Tibial artery (tissue), 4 donors: ENCODE measurements at regions not wholly inside any gene's neighbourhood (a gene's known extent, or its start where the extent isn't known, plus 50 kb on each side); places are given as distances from the start of the nearest gene placed in this dataset.

Experiments used
- DNase-seq, 2 donors: peaks; one replicate each; pipeline ENCODE4 v3.0.0-alpha.2; 2019
- H3K27ac ChIP-seq, 2 donors: fragments of 200-600 bp; sonication (generic) in 1 of 2; 1 replicate in 1 of 2; 2 replicates in 1 of 2; pipeline ENCODE4 v1.5.1; 2018 to 2019; ENCODE audit warnings: mild to moderate bottlenecking in 1 of 2
- H3K27me3 ChIP-seq, 2 donors: fragments of 200-600 bp; sonication (generic) in 1 of 2; one replicate each; pipeline versions ENCODE4 v1.5.1 to v1.6.0; 2016 to 2019
- H3K36me3 ChIP-seq, 3 donors: fragments of 200-600 bp; sonication (generic) in 2 of 3; one replicate each; pipeline ENCODE4 v1.5.1; 2016 to 2019; ENCODE audit warnings: mild to moderate bottlenecking in 2 of 3
- H3K4me1 ChIP-seq, 4 donors: fragments of 200-600 bp; sonication (generic) in 2 of 4; 1 replicate in 3 of 4; 2 replicates in 1 of 4; pipeline ENCODE4 v1.5.1; 2016 to 2019
- H3K4me3 ChIP-seq, 2 donors: fragments of 200-600 bp; sonication (generic) in 1 of 2; 1 replicate in 1 of 2; 2 replicates in 1 of 2; pipeline ENCODE4 v1.5.1; 2018 to 2019; ENCODE audit warnings: mild to moderate bottlenecking in 2 of 2
- H3K9me3 ChIP-seq, 3 donors: fragments of 200-600 bp; sonication (generic) in 1 of 3; one replicate each; pipeline ENCODE4 v1.5.1; 2016 to 2019
- intact Hi-C: fragments of 100-400 bp; cut with DNase I; formaldehyde crosslinking; loops from one replicate; pipeline ENCODE4 v1.15.0; 2023; ENCODE audit warnings: low total_unique reads
- TF ChIP-seq, protein P1 (sequence below), 2 experiments: fragments of 200-600 bp in 1 of 2; fragments of 450-650 bp in 1 of 2; IDR thresholded peaks; one replicate each; pipeline ENCODE4 v1.5.1; 2017 to 2019; ENCODE audit warnings: antibody characterized with exemption in 2 of 2, mild to moderate bottlenecking in 1 of 2, moderate library complexity in 1 of 2

GRCh38 chr9:93825348-93826115 is 129.6 kb downstream of the BARX1 start:
- Histone ChIP-seq H3K27me3 (peaks cover 0 to 22% of the 10 kb centered on the region in 2 donors), H3K36me3 (no peaks in the 10 kb centered on the region), H3K4me3 (no peak overlapping the region), H3K4me1 (peaks cover 0 to 26% (median 5%) of the 10 kb centered on the region in 4 donors), H3K27ac (no peak overlapping the region), H3K9me3 (peaks cover 0 to 7% (median 0%) of the 10 kb centered on the region in 3 donors)
- TF ChIP-seq, protein P1, sequence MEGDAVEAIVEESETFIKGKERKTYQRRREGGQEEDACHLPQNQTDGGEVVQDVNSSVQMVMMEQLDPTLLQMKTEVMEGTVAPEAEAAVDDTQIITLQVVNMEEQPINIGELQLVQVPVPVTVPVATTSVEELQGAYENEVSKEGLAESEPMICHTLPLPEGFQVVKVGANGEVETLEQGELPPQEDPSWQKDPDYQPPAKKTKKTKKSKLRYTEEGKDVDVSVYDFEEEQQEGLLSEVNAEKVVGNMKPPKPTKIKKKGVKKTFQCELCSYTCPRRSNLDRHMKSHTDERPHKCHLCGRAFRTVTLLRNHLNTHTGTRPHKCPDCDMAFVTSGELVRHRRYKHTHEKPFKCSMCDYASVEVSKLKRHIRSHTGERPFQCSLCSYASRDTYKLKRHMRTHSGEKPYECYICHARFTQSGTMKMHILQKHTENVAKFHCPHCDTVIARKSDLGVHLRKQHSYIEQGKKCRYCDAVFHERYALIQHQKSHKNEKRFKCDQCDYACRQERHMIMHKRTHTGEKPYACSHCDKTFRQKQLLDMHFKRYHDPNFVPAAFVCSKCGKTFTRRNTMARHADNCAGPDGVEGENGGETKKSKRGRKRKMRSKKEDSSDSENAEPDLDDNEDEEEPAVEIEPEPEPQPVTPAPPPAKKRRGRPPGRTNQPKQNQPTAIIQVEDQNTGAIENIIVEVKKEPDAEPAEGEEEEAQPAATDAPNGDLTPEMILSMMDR (IDR thresholded peaks at IDR 0.05) = no peak
- DNase-seq = no peak
- intact Hi-C loops = no loop called here

DNA sequence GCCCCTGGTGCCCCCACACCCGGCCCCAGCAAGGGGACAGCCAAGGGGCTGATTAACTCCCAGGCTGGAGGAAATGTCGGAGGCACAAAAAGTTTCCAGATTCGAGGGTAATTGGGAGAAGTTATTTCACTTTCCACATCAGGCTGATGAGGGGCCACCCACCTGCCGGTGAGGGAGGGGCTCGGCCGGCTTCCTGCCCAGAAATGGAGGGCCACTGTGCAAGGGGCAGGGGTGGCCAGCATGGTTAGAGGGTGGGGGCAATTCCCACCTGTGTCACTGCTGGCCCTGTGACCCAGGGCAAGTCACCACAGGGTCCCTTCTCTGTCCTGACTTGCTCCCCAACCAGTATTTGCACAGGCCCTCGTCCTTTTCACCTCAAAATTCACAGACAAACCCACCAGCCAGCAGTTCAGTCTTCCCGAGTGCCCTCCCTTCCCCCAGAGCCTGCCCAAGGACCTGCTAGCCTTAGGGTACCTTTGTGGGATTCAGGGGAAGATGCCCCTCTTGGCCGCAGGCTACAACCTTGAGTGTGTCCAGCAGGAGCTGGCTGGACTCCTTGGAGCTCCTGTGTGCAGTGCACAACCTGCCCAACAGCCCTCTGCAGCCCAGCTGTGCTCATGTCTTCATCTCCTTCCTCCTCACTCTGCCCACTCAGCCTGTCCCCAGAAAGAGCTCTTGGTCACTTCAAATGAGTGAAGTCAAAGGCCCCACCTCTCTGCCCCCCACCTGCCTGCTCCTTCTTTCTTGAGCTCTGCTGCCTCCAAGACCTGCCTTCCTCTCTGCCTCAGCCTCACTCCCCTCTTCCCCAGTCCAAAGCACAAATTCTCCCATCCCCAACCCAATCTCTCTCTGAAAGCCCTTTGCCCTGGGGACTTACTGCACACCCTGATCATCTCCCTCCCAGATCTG is 130.5 kb downstream of the BARX1 start:
- DNase-seq = no peak
- Histone ChIP-seq H3K36me3 (no peaks in the 10 kb centered on the region), H3K27me3 (peaks cover 0 to 31% of the 10 kb centered on the region in 2 donors), H3K27ac (no peak overlapping the region), H3K9me3 (peaks cover 0 to 7% (median 0%) of the 10 kb centered on the region in 3 donors), H3K4me3 (no peak overlapping the region), H3K4me1 (peaks cover 0 to 17% (median 5%) of the 10 kb centered on the region in 4 donors)
- intact Hi-C loops = no loop called here
- TF ChIP-seq, protein P1 (IDR thresholded peaks at IDR 0.05) = no peak

DNA sequence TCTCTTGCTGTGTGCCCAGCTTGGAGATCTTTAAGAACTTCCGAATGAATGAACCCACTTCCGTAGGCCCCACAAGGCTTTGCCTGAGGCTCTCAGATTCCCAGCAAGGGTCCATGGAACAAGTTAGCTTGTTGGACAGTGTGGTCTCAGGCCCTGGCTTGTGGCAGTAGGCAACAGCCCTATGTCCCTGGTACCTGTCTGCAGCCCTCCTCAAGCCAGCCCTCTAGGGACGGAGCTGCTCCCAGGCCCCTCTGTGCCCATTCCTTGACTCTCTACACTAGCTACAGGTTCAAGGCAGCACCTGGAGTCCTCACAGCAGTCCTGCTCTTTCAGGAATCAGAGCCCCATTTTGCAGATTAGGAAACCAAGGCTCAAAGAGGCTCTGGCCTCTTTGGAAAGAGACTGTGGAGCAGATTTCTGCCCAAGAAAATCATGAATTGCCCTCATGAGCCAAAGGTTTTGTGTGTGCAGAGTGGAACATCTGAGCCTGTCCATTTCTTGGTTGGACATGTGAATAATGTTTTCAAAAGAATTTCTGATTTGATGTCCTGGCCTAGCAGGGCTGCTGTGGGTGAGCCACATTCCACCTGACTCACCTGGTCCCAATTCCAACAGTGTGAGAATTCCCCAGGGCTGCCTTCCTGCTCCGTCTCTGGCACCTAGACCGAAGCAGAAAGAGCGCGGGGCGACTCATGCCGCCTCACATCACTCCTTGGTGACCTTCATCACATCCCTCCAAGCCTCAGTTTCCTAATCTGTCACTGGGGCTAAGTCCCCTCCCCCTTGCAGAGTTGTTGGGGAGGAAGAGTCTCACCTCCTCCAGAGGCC is 131.7 kb downstream of the BARX1 start:
- Histone ChIP-seq H3K4me1 (peaks cover 0 to 12% (median 5%) of the 10 kb centered on the region in 4 donors), H3K27me3 (peaks cover 0 to 43% of the 10 kb centered on the region in 2 donors), H3K9me3 (peaks cover 0 to 7% (median 0%) of the 10 kb centered on the region in 3 donors), H3K4me3 (no peak overlapping the region), H3K36me3 (no peaks in the 10 kb centered on the region), H3K27ac (no peak overlapping the region)
- DNase-seq = no peak
- intact Hi-C loops = no loop called here
- TF ChIP-seq, protein P1 (IDR thresholded peaks at IDR 0.05) = no peak

GRCh38 chr9:93822229-93822628 is 132.9 kb downstream of the BARX1 start:
- TF ChIP-seq, protein P1 (IDR thresholded peaks at IDR 0.05) = no peak
- peaks cover 0 to under 1% (median 0%) of the 10 kb centered on the region in 4 donors for H3K4me1 ChIP-seq
- no peak for DNase-seq
- H3K4me3 ChIP-seq = no peak overlapping the region
- peaks cover 0 to 37% of the 10 kb centered on the region in 2 donors for H3K27me3 ChIP-seq
- H3K27ac ChIP-seq = no peak overlapping the region
- intact Hi-C loops = no loop called here
- H3K36me3 ChIP-seq = no peaks in the 10 kb centered on the region
- H3K9me3 ChIP-seq = peaks cover 0 to 7% (median 0%) of the 10 kb centered on the region in 3 donors

DNA sequence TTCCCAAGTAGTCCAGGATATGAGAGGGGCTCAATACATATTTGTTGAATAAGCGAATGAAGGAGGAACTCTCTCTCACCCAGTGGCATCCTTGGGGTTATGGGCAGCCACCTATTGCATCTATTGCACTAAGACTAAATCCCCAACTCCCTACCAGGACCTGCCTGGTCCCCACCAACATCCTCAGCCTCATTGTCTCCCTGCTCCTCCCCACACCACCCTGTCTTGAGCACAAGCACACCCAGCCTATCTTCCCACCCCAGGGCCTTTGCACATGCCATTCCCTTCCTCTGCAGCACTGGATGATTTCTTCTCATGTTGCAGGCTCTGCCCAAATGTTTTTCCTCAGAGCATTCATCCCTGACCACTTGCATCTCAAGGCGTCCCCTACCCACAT is 133.8 kb downstream of the BARX1 start:
- intact Hi-C loops = no loop called here

More for the DNA sequence above, 133.8 kb downstream of the BARX1 start:
- Histone ChIP-seq H3K4me1 (no peaks in the 10 kb centered on the region), H3K4me3 (no peak overlapping the region), H3K36me3 (no peaks in the 10 kb centered on the region), H3K27me3 (peaks cover 0 to 30% of the 10 kb centered on the region in 2 donors), H3K9me3 (peaks cover 0 to 7% (median 0%) of the 10 kb centered on the region in 3 donors), H3K27ac (no peak overlapping the region)
- no peak for DNase-seq
- TF ChIP-seq, protein P1 (IDR thresholded peaks at IDR 0.05) = no peak
